Gastrocnemius medialis (tissue), 4 donors: ENCODE measurements at regions not wholly inside any gene's neighbourhood (a gene's known extent, or its start where the extent isn't known, plus 50 kb on each side); places are given as distances from the start of the nearest gene placed in this dataset.

Experiments used
- ATAC-seq, 2 donors: fragments of 150-250 bp; one replicate each; pipeline ENCODE4 v1.9.1; 2016
- DNase-seq, 2 donors: peaks; one replicate each; pipeline ENCODE4 v3.0.0-alpha.2; 2019
- H3K27ac ChIP-seq, 4 donors: fragments of 200-600 bp; sonication (generic); 1 replicate in 1 of 4; 2 replicates in 3 of 4; pipeline ENCODE4 v1.5.1; 2016 to 2018; ENCODE audit warnings: mild to moderate bottlenecking in 2 of 4, moderate library complexity in 1 of 4
- H3K27me3 ChIP-seq, 3 donors: fragments of 200-600 bp; sonication (generic) in 2 of 3; 1 replicate in 1 of 3; 2 replicates in 2 of 3; pipeline versions ENCODE4 v1.5.1 to v1.6.0; 2016 to 2019; ENCODE audit warnings: mild to moderate bottlenecking in 1 of 3, moderate library complexity in 1 of 3
- H3K36me3 ChIP-seq, 2 donors: fragments of 200-600 bp; sonication (generic) in 1 of 2; one replicate each; pipeline ENCODE4 v1.5.1; 2017 to 2018
- H3K4me1 ChIP-seq, 2 donors: fragments of 200-600 bp; sonication (generic) in 1 of 2; one replicate each; pipeline ENCODE4 v1.5.1; 2016 to 2017; ENCODE audit warnings: mild to moderate bottlenecking in 2 of 2
- H3K4me3 ChIP-seq, 4 donors: fragments of 200-600 bp; sonication (generic) in 3 of 4; 1 replicate in 1 of 4; 2 replicates in 3 of 4; pipeline ENCODE4 v1.5.1; 2016 to 2019; ENCODE audit warnings: mild to moderate bottlenecking in 2 of 4
- H3K9me3 ChIP-seq, 3 donors: fragments of 200-600 bp; sonication (generic) in 2 of 3; 1 replicate in 1 of 3; 2 replicates in 2 of 3; pipeline ENCODE4 v1.5.1; 2016 to 2019
- POLR2A ChIP-seq, 2 donors: fragments of 450-650 bp; IDR thresholded peaks; one replicate each; pipeline ENCODE4 v1.6.1; 2017; ENCODE audit warnings: antibody characterized with exemption in 2 of 2, mild to moderate bottlenecking in 2 of 2, moderate library complexity in 2 of 2
- in situ Hi-C, 4 donors: fragments of 200-750 bp; cut with MboI; loops; one replicate each; pipeline versions ENCODE4 v1.15.0 to v1.8.0; 2017; ENCODE audit warnings: low sequenced_read_pairs in 4 of 4
- intact Hi-C: fragments of 100-400 bp; cut with DNase I; formaldehyde crosslinking; loops from one replicate; pipeline ENCODE4 v1.15.1; 2023; ENCODE audit warnings: low total_unique reads
- TF ChIP-seq, protein P1 (sequence below), 5 experiments: fragments of 450-650 bp in 3 of 5; fragments of 200-600 bp in 2 of 5; sonication (generic) in 2 of 5; IDR thresholded peaks in 4 of 5; conservative IDR thresholded peaks in 1 of 5; 1 replicate in 4 of 5; 2 replicates in 1 of 5; pipeline ENCODE4 v1.5.1; 2016 to 2019; ENCODE audit warnings: antibody characterized with exemption in 5 of 5, mild to moderate bottlenecking in 3 of 5, moderate library complexity in 3 of 5

DNA sequence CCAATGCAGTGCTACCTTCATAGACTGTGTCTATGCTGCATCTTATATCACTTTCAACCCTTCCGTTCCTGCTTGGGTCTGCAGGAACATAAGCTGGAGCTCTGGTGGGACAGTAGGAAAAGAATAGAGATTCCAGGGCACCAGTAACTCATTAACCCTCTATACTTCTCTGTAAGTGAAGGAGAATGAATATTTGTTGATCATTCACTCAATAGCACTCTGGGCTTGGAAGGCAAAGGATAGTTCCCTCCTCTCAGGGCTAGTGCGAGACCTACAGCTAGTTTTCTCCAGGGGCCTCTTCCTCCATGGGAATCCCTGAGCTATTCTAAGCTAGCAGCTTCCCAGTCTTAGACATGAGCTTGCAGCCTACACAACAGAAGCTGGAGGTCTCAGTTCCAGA, 84.7 kb downstream of the BMP4 start:
- H3K4me3 ChIP-seq: no peak overlapping the region
- TF ChIP-seq POLR2A (IDR thresholded peaks at IDR 0.05): no peak
- TF ChIP-seq, protein P1, sequence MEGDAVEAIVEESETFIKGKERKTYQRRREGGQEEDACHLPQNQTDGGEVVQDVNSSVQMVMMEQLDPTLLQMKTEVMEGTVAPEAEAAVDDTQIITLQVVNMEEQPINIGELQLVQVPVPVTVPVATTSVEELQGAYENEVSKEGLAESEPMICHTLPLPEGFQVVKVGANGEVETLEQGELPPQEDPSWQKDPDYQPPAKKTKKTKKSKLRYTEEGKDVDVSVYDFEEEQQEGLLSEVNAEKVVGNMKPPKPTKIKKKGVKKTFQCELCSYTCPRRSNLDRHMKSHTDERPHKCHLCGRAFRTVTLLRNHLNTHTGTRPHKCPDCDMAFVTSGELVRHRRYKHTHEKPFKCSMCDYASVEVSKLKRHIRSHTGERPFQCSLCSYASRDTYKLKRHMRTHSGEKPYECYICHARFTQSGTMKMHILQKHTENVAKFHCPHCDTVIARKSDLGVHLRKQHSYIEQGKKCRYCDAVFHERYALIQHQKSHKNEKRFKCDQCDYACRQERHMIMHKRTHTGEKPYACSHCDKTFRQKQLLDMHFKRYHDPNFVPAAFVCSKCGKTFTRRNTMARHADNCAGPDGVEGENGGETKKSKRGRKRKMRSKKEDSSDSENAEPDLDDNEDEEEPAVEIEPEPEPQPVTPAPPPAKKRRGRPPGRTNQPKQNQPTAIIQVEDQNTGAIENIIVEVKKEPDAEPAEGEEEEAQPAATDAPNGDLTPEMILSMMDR (IDR thresholded peaks at IDR 0.05 in 4 of 5, conservative IDR thresholded peaks at IDR 0.05 in 1 of 5): no peak
- intact Hi-C loops (no loop called here), in situ Hi-C loops (no loop called here)
- peaks cover 0 to 5% of the 10 kb centered on the region in 2 donors for H3K4me1 ChIP-seq
- H3K27me3 ChIP-seq: no peaks in the 10 kb centered on the region
- DNase-seq (no peak), ATAC-seq (no peak)
- no peaks in the 10 kb centered on the region for H3K9me3 ChIP-seq
- H3K36me3 ChIP-seq: no peaks in the 10 kb centered on the region
- no peak overlapping the region for H3K27ac ChIP-seq

DNA sequence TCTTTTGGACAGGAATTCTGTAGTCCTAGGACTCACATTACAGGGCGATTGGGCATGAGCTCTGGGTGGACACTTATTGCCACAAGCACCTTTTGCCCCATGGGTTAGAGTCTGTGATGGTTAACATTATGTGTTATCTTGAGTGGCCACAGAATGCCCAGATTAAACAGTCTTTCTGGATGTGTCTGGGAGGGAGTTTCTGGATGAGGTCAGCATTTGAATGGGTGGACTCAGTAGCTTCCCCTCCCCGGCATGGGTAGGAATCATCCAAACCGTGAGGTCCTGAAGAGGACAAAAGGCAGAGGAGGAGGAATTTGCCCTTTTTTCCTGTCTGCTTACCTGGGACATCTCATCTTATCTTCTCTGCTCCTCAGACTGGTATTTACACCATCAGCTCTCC, 85.6 kb downstream of the BMP4 start:
- Histone ChIP-seq H3K27ac (no peak overlapping the region), H3K27me3 (no peaks in the 10 kb centered on the region), H3K36me3 (no peaks in the 10 kb centered on the region), H3K9me3 (no peaks in the 10 kb centered on the region), H3K4me3 (no peak overlapping the region), H3K4me1 (peaks cover 0 to 5% of the 10 kb centered on the region in 2 donors)
- intact Hi-C loops: no loop called here
- TF ChIP-seq, protein P1 (IDR thresholded peaks at IDR 0.05 in 4 of 5, conservative IDR thresholded peaks at IDR 0.05 in 1 of 5): no peak
- TF ChIP-seq POLR2A (IDR thresholded peaks at IDR 0.05): no peak
- in situ Hi-C loops: no loop called here
- DNase-seq (no peak), ATAC-seq (no peak)

DNA sequence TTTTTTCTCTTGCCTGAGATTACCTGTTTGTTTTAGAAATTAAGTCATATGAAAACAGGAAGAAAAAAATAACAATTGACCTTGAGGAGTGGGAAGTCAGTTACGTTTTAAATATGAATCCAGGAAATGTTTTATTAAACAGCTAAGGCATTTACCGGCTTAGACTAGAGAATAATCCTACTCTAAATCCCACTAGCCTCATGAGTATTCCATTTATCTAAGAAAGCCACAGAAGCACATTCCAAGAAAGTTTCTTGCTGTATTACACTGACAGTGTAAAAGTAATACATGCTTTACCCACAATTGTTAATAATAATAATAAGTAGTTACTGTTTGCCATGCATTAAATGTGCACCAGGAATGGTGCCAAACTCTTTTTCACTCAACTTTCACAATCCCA, 90.9 kb downstream of the BMP4 start:
- Histone ChIP-seq H3K27ac (no peak overlapping the region), H3K4me3 (no peak overlapping the region), H3K36me3 (no peaks in the 10 kb centered on the region), H3K27me3 (no peaks in the 10 kb centered on the region), H3K9me3 (no peaks in the 10 kb centered on the region), H3K4me1 (no peaks in the 10 kb centered on the region)
- ATAC-seq (no peak), DNase-seq (no peak)
- TF ChIP-seq, protein P1 (IDR thresholded peaks at IDR 0.05 in 4 of 5, conservative IDR thresholded peaks at IDR 0.05 in 1 of 5): no peak
- no peak for TF ChIP-seq POLR2A (IDR thresholded peaks at IDR 0.05)
- intact Hi-C loops (no loop called here), in situ Hi-C loops (no loop called here)

DNA sequence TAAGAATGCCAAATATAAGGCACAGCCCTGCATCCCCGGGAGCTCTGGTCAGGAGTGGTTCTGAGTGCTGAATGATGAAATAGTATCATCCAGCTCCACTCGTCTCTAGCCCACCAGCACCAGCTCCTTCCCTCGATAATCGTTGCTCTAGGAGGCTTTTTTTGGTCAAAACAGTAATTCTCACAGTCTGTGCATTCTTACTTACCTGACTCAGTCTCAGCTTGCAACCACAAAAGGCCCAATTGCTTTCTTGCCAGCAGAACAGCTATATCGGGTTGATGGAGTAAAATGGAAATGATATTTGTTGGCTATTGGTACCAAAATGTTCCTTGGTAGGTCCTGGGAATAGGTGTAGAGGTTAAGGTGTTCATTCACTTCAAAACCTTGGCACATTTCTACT, 94.8 kb downstream of the BMP4 start:
- TF ChIP-seq POLR2A (IDR thresholded peaks at IDR 0.05): no peak
- TF ChIP-seq, protein P1 (IDR thresholded peaks at IDR 0.05 in 4 of 5, conservative IDR thresholded peaks at IDR 0.05 in 1 of 5): no peak
- intact Hi-C loops: no loop called here
- Histone ChIP-seq H3K9me3 (no peaks in the 10 kb centered on the region), H3K36me3 (no peaks in the 10 kb centered on the region), H3K4me3 (no peak overlapping the region), H3K4me1 (no peaks in the 10 kb centered on the region), H3K27ac (no peak overlapping the region), H3K27me3 (no peaks in the 10 kb centered on the region)
- DNase-seq: no peak
- no peak for ATAC-seq
- in situ Hi-C loops: no loop called here

DNA sequence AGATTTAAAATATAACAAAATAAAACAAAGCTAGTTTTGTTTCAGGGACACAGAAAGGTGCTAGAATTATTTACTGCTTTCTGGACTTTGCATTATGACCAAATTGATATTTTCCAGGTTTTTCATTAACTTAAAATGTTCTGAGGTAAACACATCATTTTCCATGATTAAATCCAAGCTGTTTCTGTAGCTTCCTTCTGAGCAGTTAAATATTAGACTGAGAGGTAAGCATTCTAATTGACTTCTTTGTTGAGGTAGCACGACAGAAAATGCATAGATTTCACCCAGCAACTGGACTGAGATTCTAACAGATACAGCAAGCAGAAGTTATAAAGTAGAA, 98.3 kb downstream of the BMP4 start:
- intact Hi-C loops: no loop called here
- Histone ChIP-seq H3K4me3 (no peak overlapping the region), H3K36me3 (no peaks in the 10 kb centered on the region)

More for the DNA sequence above, 98.3 kb downstream of the BMP4 start:
- H3K27me3 ChIP-seq: no peaks in the 10 kb centered on the region
- no peaks in the 10 kb centered on the region for H3K9me3 ChIP-seq
- H3K27ac ChIP-seq: no peak overlapping the region
- DNase-seq: no peak
- in situ Hi-C loops: no loop called here
- no peak for TF ChIP-seq POLR2A (IDR thresholded peaks at IDR 0.05)
- TF ChIP-seq, protein P1 (IDR thresholded peaks at IDR 0.05 in 4 of 5, conservative IDR thresholded peaks at IDR 0.05 in 1 of 5): no peak
- ATAC-seq: no peak
- no peaks in the 10 kb centered on the region for H3K4me1 ChIP-seq
